ENCODE measurements at regions not wholly inside any gene's neighbourhood (a gene's known extent, or its start where the extent isn't known, plus 50 kb on each side); places are given as distances from the start of the nearest gene placed in this dataset.
A peak's percentile ranks its signal among the peaks of the same experiment; 100 is the strongest.

- DNase-seq (ENCODE audit: low read depth), result no peak
Observed at GRCh38 chr16:54512467-54512995, 225.9 kb upstream of the IRX3 start.

GRCh38 chr16:54511222-54511731, 224.7 kb upstream of the IRX3 start:
- DNase-seq (ENCODE audit: low read depth), result no peak

- no peak for DNase-seq (ENCODE audit: low read depth)
Observed at GRCh38 chr16:54510685-54511221, 224.2 kb upstream of the IRX3 start.

GRCh38 chr16:54509456-54509855, 222.9 kb upstream of the IRX3 start:
- DNase-seq (ENCODE audit: low read depth), result no peak

GRCh38 chr16:54508351-54508750, 221.8 kb upstream of the IRX3 start:
- DNase-seq (ENCODE audit: low read depth), result no peak

- DNase-seq (ENCODE audit: low read depth), result no peak
Observed at GRCh38 chr16:54506741-54507500, 220.3 kb upstream of the IRX3 start.

DNA sequence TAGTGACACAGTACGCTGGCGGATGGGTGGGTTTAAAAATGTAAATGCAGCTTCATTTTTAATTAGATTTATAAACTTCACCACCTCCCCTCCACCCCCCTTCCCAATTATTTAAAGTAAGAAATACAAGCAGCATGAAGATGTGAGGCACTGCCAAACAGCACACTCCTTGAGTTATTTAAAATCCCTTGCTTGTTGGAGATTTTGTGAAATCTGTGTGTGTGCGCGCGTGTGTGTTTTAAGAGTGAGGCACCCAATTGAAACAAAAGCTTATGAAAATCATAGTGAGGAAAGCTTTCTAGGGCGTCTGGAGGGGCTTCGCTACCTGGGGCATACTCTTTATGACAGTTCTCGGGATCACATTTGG, 219.6 kb upstream of the IRX3 start:
- DNase-seq (ENCODE audit: low read depth), result no peak

DNA sequence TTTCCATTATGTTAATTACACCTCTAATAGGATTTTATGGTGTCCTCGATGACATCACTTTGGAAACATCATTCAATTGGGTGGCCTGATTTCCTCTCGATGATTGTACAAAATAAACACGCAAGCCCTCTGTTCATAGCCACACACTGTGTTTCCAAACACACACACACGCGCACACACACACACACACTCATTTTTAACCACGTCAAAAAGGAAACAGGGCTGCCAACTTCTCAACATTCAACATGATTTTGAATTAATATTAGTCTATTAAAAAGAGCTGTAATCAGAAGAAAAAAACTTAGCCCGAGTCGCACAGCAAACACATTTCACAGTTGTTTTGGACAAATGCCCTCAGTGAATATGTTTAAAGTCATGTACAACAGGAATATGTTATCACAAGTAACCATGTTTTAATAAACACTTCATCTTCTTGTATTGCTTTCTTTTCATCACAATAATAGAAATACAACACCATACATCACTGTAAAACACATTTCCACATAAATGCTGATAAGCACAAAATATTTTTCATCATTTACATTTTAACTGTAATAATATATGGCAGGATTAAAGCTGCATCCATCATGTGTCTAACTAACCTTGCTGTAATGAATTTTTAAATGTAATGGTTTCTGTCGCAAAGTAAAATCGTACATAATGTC, 219.1 kb upstream of the IRX3 start:
- no peak for DNase-seq (ENCODE audit: low read depth)

DNA sequence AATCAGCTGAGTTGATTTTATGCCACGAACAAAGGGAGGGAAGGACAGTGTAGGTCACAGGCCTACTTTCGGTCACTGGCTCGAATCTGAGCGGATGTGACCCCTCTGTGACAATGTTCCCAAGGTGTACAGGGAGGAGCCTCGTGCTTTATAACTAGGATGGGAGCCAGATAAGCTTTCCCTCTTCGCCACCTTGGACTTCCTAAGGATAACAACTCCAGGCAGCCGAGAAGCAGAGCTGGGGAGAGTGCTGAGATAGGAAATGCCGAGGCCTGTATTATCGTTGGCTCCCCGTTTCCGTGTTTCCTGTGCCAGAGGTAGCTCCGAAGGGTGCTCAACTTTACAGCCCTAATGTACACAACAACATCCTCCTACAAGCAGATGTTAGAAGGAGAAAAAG, 217.8 kb upstream of the IRX3 start:
- DNase-seq (ENCODE audit: low read depth), result no peak

DNA sequence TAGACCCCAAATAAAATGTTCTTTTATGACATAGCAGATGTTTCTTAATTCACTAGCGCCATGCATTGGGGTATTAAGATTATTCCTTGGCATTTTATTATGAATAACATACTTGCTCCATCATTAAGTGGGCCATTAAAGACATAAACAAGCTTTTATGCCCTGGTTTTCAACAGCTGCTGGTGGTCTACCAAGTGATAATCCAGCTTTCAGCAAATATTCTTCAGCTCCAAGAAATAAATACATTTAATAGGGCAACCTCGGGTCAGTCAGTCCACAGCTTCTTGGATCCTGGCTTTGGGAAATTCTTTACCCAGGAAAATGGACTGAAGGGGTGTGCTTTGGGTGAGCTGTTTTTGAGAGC, 217.3 kb upstream of the IRX3 start:
- no peak for DNase-seq (ENCODE audit: low read depth)

DNA sequence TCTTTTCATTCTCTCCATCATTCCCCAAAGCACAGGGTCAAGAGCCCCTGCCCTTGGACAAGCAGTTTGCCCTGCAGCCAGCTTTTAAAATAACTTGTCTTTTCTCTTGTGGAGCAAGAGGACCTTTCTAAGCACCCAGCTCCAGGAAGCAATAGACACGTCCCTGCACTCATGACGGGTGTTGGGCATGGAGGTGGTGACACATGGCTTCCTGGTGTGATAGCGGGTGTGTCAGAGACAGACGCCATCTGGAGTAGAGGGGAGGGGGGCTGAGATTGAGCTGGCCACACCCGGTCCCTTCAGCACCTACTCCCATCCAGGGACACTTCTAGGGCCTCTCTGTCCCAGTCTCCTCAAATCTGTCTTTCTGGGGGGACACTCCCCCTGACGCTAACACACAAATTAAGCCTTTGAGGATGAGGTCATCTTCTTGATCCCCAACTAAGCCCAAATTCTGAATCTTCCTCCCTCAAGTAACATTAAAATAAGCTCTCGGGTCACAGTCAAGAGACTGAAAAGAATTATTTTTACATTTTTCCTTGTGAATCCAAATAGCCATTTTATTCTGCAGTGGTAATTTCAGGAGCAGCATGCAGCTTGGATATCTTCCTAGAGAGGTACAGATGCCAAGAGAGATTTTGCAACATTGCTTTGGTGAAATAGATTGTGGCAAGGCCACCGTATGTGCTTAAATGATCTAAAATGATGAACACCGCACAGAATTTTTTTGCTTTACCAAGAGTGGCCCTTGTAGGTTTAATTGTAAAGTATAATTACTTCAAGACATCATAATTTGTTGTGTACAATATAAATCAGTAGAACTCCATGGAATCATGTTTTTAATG, 216.6 kb upstream of the IRX3 start:
- DNase-seq (ENCODE audit: low read depth), result peak; percentile 47

GRCh38 chr16:54501797-54502196, 215.2 kb upstream of the IRX3 start:
- no peak for DNase-seq (ENCODE audit: low read depth)

DNA sequence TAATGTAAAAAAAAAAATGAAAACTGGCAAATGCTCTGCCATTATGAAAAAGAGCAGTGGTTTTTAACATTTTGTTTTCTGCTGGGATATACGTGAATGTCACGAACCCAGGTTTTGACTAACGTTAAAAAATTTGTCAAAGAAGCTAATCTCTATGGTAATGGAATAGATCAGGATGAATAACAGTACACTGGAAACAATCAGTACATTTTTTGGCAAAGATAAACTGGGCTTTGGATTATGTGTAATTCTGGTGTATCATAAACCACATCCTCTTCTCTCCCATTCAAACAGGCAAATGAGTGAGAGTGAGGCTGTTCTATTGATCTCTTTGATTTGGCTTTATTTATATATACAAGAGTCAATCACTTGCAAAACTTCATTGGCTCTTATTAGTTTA, 207.0 kb upstream of the IRX3 start:
- DNase-seq (ENCODE audit: low read depth), result no peak

DNA sequence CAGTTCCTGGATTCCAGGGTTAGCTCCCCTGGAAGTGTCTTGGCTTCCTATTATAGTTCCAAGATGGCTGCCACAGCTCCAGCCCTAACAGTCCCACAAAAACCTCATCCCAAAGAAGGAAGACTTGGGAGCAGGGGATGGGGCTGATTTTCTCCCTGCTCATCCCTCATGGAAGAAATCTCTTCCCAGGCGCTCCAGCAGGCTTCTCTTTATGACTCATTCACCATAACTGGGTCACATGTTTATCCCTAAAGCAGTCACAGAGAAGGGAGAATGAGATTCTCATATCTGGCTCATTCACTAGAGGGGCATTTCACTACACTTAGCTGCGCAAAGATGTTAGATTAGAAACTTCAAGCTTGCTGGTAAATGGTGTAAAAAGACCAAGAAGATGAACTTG, 206.5 kb upstream of the IRX3 start:
- peak; percentile 36 for DNase-seq (ENCODE audit: low read depth)

DNA sequence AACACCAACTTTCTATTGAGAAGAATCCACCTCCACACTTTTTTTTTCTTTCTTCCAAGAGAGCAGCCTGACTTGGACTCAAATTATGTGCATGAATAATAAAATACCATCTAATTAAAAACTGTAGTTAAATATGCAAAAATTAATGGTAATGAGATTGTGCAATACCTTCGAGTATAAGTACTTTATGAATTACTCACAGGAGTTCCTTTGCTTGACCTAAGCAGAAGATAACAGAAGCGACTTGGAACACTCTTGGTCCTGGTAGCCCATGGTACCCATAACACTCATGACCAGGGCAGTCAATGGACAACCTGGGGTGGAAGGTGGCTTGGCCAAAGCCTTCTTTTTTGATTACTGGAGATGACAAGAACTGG, 203.5 kb upstream of the IRX3 start:
- no peak for DNase-seq (ENCODE audit: low read depth)

- no peak for DNase-seq (ENCODE audit: low read depth)
Observed at GRCh38 chr16:54489225-54490111, 202.9 kb upstream of the IRX3 start.

GRCh38 chr16:54488729-54489128, 202.1 kb upstream of the IRX3 start:
- DNase-seq (ENCODE audit: low read depth), result no peak

DNA sequence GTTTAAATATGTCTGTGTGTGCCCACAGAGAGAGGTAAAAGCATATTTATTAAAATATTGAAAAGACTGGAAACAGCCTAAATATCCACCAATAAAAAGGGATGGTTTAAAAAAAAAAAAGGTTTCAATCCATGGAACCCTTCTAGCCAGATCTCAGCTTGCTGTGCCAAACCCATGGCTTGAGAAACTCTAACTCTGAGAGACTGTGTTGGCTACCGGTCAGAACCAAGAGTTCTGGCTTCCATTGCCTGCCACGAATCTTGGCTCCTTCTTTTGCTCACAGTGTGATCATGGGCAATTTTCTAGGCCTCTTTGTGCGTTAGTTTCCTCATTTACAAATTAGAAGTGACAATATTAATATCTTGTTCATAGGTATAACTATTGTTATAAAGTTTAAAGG, 201.3 kb upstream of the IRX3 start:
- DNase-seq (ENCODE audit: low read depth), result no peak

DNA sequence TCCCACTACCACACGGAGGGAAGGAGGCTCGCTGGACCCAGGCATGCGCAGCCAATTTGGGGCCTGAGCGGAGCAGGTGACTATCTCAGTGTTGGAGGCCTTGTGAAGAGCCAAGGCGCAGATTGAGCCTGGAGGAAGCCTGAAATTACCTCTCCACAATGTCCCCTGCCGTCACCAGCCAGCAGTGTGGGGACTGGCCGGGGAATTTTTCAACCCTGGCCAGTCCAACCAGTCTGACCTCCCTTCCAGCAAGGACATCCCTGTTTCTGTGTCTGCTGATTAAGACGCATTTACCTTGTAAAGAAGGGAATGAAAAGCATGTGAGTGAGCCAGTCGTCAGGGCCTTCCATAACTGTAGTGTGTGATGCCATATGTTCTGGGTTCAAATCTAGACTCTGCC, 198.1 kb upstream of the IRX3 start:
- DNase-seq (ENCODE audit: low read depth), result no peak

DNA sequence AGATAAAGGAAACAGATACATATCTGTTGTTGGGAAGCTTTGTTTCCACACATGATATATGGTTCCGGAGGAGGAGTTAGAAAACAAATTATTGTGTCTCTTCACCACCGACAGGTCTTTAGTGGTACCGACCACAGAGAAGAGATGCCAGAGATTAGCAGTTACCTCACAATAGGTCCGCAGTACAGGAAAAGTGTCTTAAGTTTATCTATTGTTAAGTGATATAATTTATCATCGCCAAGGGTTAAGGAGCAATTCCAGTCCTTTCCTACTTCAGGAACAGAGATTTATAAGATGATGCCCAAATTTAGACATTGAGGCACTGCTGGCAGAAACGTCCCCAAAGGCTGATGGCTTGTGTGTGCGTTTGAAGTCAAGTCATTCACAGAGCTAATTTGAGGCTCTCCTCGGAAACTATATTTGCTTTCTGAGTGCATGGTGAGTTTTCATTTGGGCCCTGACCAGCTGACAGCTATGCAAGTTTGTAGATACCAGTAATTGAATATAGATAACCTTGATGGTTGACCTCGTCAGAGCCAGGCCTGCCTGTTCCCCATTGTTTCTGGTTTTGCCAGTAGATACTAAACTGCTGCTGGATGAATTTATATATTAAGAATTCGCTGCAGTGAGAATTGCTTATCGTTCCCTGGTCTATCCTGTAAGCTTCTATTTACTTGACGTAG, 196.4 kb upstream of the IRX3 start:
- no peak for DNase-seq (ENCODE audit: low read depth)

GRCh38 chr16:54480429-54480828, 193.8 kb upstream of the IRX3 start:
- no peak for DNase-seq (ENCODE audit: low read depth)

Data from Daoy (cell line).